SU-DHL-6 (cell line): ENCODE measurements at regions not wholly inside any gene's neighbourhood (a gene's known extent, or its start where the extent isn't known, plus 50 kb on each side); places are given as distances from the start of the nearest gene placed in this dataset.

Source experiments
- H2AFZ ChIP-seq: fragments of 200-600 bp; sonication (generic); 2 replicates; pipeline ENCODE4 v1.6.1; 2014; ENCODE audit warnings: low read depth, mild to moderate bottlenecking, moderate library complexity, mixed read lengths, antibody characterized with exemption, low read length; ENCODE audit not compliant: severe bottlenecking
- H3F3A ChIP-seq: fragments of 200-600 bp; shearing (Covaris generic); 2 replicates; pipeline ENCODE4 v1.6.0; 2016; ENCODE audit warnings: antibody characterized with exemption, mild to moderate bottlenecking; ENCODE audit not compliant: insufficient read depth
- H3K27ac ChIP-seq: fragments of 200-600 bp; sonication (generic); 2 replicates; pipeline ENCODE4 v1.5.1; 2016; ENCODE audit warnings: low read depth, mild to moderate bottlenecking, low read length, moderate library complexity, mixed read lengths
- H3K27me3 ChIP-seq: fragments of 200-600 bp; sonication (generic), shearing (Covaris generic); 2 replicates; pipeline ENCODE4 v1.6.0; 2014; ENCODE audit warnings: mild to moderate bottlenecking, low read length
- H3K36me3 ChIP-seq: fragments of 200-600 bp; sonication (generic); 2 replicates; pipeline ENCODE4 v1.6.1; 2014; ENCODE audit warnings: mild to moderate bottlenecking, low read length, mixed read lengths
- H3K4me2 ChIP-seq: fragments of 300-600, 200-600 bp; shearing (Covaris generic), sonication (generic); 2 replicates; pipeline ENCODE4 v1.6.0; 2014; ENCODE audit warnings: low read length, low read depth, mild to moderate bottlenecking; ENCODE audit not compliant: poor library complexity, severe bottlenecking
- H3K4me3 ChIP-seq: fragments of 200-600 bp; sonication (generic); 2 replicates; pipeline ENCODE4 v1.5.1; 2014; ENCODE audit warnings: antibody characterized with exemption, low read length, mild to moderate bottlenecking, mixed read lengths; ENCODE audit not compliant: insufficient read depth, poor library complexity, severe bottlenecking
- H3K79me2 ChIP-seq: fragments of 200-600 bp; sonication (generic); 2 replicates; pipeline ENCODE4 v1.6.1; 2014; ENCODE audit warnings: mild to moderate bottlenecking, low read length, moderate library complexity; ENCODE audit not compliant: insufficient read depth
- H3K9ac ChIP-seq: fragments of 200-600 bp; sonication (generic); 2 replicates; pipeline ENCODE4 v1.7.0; 2014; ENCODE audit warnings: mild to moderate bottlenecking, low read length
- H3K9me2 ChIP-seq: fragments of 200-600 bp; sonication (generic); replicated peaks from 2 replicates; pipeline ENCODE4 v1.6.1; 2014; ENCODE audit warnings: low read length; ENCODE audit not compliant: insufficient read depth
- H3K9me3 ChIP-seq: fragments of 200-600 bp; sonication (generic); 2 replicates; pipeline ENCODE4 v1.6.1; 2014; ENCODE audit warnings: low read length, mixed read lengths; ENCODE audit not compliant: insufficient read depth
- H4K20me1 ChIP-seq: fragments of 200-600 bp; sonication (generic); 2 replicates; pipeline ENCODE4 v1.6.1; 2014; ENCODE audit warnings: low read depth, mild to moderate bottlenecking, antibody characterized with exemption, low read length, moderate library complexity, mixed read lengths
- EZH2phosphoT487 ChIP-seq: fragments of 200-600 bp; sonication (generic), shearing (Covaris generic); conservative IDR thresholded peaks from 2 replicates; pipeline ENCODE4 v1.6.1; 2018; ENCODE audit warnings: mild to moderate bottlenecking, antibody characterized with exemption, low read length, moderate library complexity, mixed read lengths
- TF ChIP-seq, protein P1 (sequence below): fragments of 200-600 bp; sonication (generic); IDR thresholded peaks from one replicate; pipeline ENCODE4 v1.5.1; 2017; ENCODE audit warnings: antibody characterized with exemption, mild to moderate bottlenecking, low read length, moderate library complexity; ENCODE audit not compliant: insufficient read depth, poor library complexity, severe bottlenecking

DNA sequence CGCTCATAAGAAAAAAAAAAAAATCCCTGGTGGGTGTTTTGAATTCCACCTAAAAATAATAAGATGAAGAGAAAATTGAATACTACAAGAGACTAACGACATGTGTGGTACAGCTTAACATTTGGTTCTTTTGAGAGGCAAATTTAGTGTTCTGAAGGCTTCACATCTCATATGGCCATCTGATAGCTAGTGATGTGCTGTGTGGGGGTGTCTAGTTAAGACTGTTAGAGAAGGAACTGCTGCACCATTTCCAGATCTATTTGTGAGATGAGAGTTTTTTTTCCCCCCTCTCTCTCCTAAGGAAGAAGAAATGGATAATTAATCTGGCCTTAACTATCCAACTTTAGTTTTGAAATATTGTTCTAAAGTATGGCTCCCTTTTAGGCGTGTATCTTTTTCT, 321.6 kb downstream of the SLC4A3 start:
- Histone ChIP-seq H3K79me2 (no peaks in the 10 kb centered on the region), H3K27me3 (no peaks in the 10 kb centered on the region), H3K4me2 (no peak overlapping the region), H3K9me2 (no peaks in the 10 kb centered on the region), H3K9me3 (no peaks in the 10 kb centered on the region), H4K20me1 (no peaks in the 10 kb centered on the region), H2AFZ (no peak overlapping the region), H3K4me3 (no peak overlapping the region), H3K9ac (no peak overlapping the region), H3F3A (no peaks in the 10 kb centered on the region), H3K27ac (no peak overlapping the region), H3K36me3 (no peaks in the 10 kb centered on the region)
- no peak for TF ChIP-seq EZH2phosphoT487

DNA sequence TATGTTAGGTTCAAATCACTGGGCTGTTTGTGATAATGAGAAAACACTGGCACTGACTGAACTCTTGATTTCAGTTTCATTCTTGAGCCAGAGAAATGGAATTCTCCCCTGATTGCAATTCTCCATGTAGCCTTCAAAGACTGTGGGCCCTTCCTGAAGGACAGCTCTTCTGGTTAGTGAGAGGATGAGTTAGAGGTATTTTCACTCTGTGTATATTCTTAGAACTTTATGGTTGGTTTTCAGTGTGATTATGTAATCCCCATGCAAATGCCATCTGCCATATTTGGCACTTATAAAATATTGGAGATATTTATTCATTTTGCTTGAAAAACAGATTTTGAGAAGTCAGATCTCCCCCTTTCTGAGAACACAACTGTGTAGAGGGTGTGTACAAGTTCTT, 323.7 kb downstream of the SLC4A3 start:
- no peak overlapping the region for H3K9ac ChIP-seq
- H3K36me3 ChIP-seq, result no peaks in the 10 kb centered on the region
- H3K27me3 ChIP-seq, result no peaks in the 10 kb centered on the region
- H3K79me2 ChIP-seq, result no peaks in the 10 kb centered on the region
- no peaks in the 10 kb centered on the region for H3K9me3 ChIP-seq
- TF ChIP-seq EZH2phosphoT487, result no peak
- TF ChIP-seq, protein P1, sequence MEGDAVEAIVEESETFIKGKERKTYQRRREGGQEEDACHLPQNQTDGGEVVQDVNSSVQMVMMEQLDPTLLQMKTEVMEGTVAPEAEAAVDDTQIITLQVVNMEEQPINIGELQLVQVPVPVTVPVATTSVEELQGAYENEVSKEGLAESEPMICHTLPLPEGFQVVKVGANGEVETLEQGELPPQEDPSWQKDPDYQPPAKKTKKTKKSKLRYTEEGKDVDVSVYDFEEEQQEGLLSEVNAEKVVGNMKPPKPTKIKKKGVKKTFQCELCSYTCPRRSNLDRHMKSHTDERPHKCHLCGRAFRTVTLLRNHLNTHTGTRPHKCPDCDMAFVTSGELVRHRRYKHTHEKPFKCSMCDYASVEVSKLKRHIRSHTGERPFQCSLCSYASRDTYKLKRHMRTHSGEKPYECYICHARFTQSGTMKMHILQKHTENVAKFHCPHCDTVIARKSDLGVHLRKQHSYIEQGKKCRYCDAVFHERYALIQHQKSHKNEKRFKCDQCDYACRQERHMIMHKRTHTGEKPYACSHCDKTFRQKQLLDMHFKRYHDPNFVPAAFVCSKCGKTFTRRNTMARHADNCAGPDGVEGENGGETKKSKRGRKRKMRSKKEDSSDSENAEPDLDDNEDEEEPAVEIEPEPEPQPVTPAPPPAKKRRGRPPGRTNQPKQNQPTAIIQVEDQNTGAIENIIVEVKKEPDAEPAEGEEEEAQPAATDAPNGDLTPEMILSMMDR, result no peak
- H2AFZ ChIP-seq, result no peak overlapping the region
- no peaks in the 10 kb centered on the region for H3F3A ChIP-seq
- H3K9me2 ChIP-seq, result no peaks in the 10 kb centered on the region
- no peaks in the 10 kb centered on the region for H4K20me1 ChIP-seq
- H3K4me3 ChIP-seq, result no peak overlapping the region
- no peak overlapping the region for H3K4me2 ChIP-seq
- no peak overlapping the region for H3K27ac ChIP-seq

DNA sequence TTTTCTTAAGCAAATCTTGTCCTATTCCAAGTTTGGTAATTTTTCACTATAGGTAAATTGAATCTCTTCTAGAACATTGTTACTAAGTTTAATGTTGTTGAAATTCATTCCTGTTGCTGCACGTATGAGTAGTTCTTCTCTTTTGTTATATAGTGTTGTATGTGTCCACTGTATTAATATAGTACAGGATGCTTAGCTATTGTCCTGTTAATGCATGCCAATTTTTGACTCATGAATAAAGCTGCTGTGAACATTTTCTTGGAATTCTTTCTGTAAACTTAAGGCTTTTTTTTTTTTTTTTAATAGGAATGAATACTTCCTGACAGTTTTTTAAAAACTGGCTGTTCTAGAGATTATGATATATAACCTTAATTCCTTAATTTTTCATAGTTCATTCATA, 326.9 kb downstream of the SLC4A3 start:
- Histone ChIP-seq H4K20me1 (no peaks in the 10 kb centered on the region), H3K9ac (no peak overlapping the region), H3F3A (no peaks in the 10 kb centered on the region), H3K36me3 (no peaks in the 10 kb centered on the region), H2AFZ (no peak overlapping the region), H3K27me3 (no peaks in the 10 kb centered on the region), H3K27ac (no peak overlapping the region), H3K4me2 (no peak overlapping the region), H3K4me3 (no peak overlapping the region), H3K9me3 (no peaks in the 10 kb centered on the region), H3K79me2 (no peaks in the 10 kb centered on the region), H3K9me2 (no peaks in the 10 kb centered on the region)
- no peak for TF ChIP-seq EZH2phosphoT487
- TF ChIP-seq, protein P1, result no peak

DNA sequence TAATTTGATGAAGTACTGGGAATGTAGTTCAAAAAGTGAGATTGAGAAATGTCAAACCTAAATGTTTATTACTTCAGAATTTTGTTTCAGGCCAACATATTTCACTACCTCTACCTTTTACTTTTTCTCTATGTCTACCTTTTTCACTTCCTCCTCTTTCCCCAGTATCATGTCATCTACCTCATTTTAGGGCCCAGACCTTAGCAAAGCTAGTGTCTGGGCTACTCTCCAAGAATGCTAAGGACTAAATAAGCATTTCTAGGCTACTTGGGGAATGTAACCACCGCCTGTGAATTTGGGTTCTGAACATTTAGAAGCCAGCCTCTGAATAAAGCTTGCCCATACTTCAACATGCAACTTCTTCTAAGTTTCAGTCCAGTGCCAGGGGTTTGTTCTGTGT, 330.4 kb downstream of the SLC4A3 start:
- Histone ChIP-seq H3K27ac (no peak overlapping the region), H3K4me2 (no peak overlapping the region), H3K27me3 (no peaks in the 10 kb centered on the region), H3K9me3 (no peaks in the 10 kb centered on the region), H3K4me3 (no peak overlapping the region), H3K79me2 (no peaks in the 10 kb centered on the region), H4K20me1 (no peaks in the 10 kb centered on the region), H3K36me3 (no peaks in the 10 kb centered on the region), H3K9me2 (no peaks in the 10 kb centered on the region), H3F3A (no peaks in the 10 kb centered on the region), H3K9ac (no peak overlapping the region), H2AFZ (no peak overlapping the region)
- TF ChIP-seq, protein P1, result no peak
- no peak for TF ChIP-seq EZH2phosphoT487
